Astrocyte of the spinal cord (primary cell): ENCODE measurements at regions not wholly inside any gene's neighbourhood (a gene's known extent, or its start where the extent isn't known, plus 50 kb on each side); places are given as distances from the start of the nearest gene placed in this dataset.

ENCODE experiments used
- DNase-seq: peaks from one replicate; pipeline ENCODE4 v3.0.0; 2011; ENCODE audit warnings: low read depth, low spot score
- H3K4me3 ChIP-seq: 2 replicates; pipeline ENCODE4 v1.5.1; 2011; ENCODE audit warnings: low read depth, mild to moderate bottlenecking, low read length, moderate library complexity
- CTCF ChIP-seq: IDR thresholded peaks from 2 replicates; pipeline ENCODE4 v1.5.1; 2012; ENCODE audit warnings: low read depth, mild to moderate bottlenecking, low read length, inconsistent platforms
- in situ Hi-C: cut with HindIII; loops from 2 replicates; pipeline ENCODE4 v1.10.0; 2017; ENCODE audit warnings: low sequenced_read_pairs

- no peak overlapping the region for H3K4me3 ChIP-seq
- in situ Hi-C loops: no loop called here
- no peak for TF ChIP-seq CTCF
- no peak for DNase-seq
These were observed 413.3 kb downstream of the MLLT3 start for GRCh38 chr9:20208961-20209371.

- H3K4me3 ChIP-seq: no peak overlapping the region
- DNase-seq: no peak
- in situ Hi-C loops: no loop called here
- no peak for TF ChIP-seq CTCF
These were observed 414.1 kb downstream of the MLLT3 start for GRCh38 chr9:20208226-20208625.

- no peak overlapping the region for H3K4me3 ChIP-seq
- no peak for DNase-seq
- in situ Hi-C loops: no loop called here
- TF ChIP-seq CTCF: no peak
These were observed 415.1 kb downstream of the MLLT3 start for GRCh38 chr9:20207176-20207575.

- H3K4me3 ChIP-seq: no peak overlapping the region
- no peak for TF ChIP-seq CTCF
- in situ Hi-C loops: no loop called here
- DNase-seq: peak; percentile 22
These were observed 416.5 kb downstream of the MLLT3 start for GRCh38 chr9:20205821-20206220.

GRCh38 chr9:20200991-20201431, 412.2 kb upstream of the SLC24A2 start:
- no peak overlapping the region for H3K4me3 ChIP-seq
- no peak for DNase-seq
- in situ Hi-C loops: no loop called here
- TF ChIP-seq CTCF: no peak

GRCh38 chr9:20200581-20200980, 411.7 kb upstream of the SLC24A2 start:
- H3K4me3 ChIP-seq: no peak overlapping the region
- DNase-seq: no peak
- TF ChIP-seq CTCF: no peak
- in situ Hi-C loops: no loop called here

GRCh38 chr9:20199111-20199510, 410.3 kb upstream of the SLC24A2 start:
- H3K4me3 ChIP-seq: no peak overlapping the region
- in situ Hi-C loops: no loop called here
- TF ChIP-seq CTCF: no peak
- no peak for DNase-seq
